HG03135 (cell line): ENCODE measurements at regions not wholly inside any gene's neighbourhood (a gene's known extent, or its start where the extent isn't known, plus 50 kb on each side); places are given as distances from the start of the nearest gene placed in this dataset.

Source experiments
- ATAC-seq: cut with Tn5 transposase; IDR thresholded peaks from one replicate; pipeline ENCODE4 v1.9.1; 2021; ENCODE audit warnings: mild to moderate bottlenecking, moderate library complexity; ENCODE audit not compliant: unreplicated experiment

GRCh38 chr22:48660790-48661740, 1166.6 kb downstream of the BRD1 start:
- ATAC-seq: no peak

GRCh38 chr22:48660104-48660789, 1167.4 kb downstream of the BRD1 start:
- no peak for ATAC-seq

- no peak for ATAC-seq
Observed at GRCh38 chr22:48659404-48659996, 1168.2 kb downstream of the BRD1 start.

- ATAC-seq: no peak
Observed at GRCh38 chr22:48658871-48659270, 1168.8 kb downstream of the BRD1 start.

DNA sequence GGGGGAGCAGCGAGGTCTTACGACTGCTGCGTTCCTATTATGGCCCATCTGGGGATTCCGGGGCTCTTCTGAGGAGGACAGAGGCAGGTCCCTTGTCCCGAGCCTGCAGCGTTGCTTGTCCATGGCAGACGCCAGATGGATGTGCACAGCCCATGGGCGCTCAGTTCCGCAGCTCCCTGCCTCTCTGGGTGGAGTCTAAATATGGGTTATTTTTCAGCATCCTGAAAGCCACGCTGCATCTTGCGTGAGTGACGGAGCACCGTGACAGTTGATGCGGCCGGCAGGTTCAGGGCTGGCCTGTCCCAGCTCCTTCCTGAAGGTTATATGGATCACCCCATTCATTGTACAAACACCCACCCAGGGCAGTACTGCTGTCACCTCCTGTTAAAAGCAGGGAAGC, 1169.4 kb downstream of the BRD1 start:
- ATAC-seq: no peak

DNA sequence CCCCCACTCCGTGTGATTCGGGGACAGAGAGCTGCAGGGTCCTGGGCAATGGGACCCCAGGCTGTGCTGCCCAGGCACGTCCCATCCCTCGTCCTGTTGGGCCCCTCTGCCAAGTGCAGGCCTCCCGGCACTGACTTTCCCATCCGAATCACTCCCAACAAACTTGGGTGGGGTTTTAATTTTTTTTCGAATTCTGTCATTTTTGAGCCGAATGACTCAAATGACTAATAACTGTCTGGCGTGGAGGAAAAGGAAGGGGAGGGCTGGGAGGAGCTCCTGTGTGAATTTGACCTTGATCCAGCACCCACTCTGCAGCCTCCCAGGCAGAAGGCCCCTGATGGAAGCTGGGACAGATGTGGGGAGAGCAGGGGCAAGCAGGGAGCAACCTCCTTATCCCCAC, 1173.2 kb downstream of the BRD1 start:
- no peak for ATAC-seq

GRCh38 chr22:48653929-48654328, 1173.7 kb downstream of the BRD1 start:
- ATAC-seq: no peak

- no peak for ATAC-seq
Observed at GRCh38 chr22:48653306-48653705, 1174.4 kb downstream of the BRD1 start.

DNA sequence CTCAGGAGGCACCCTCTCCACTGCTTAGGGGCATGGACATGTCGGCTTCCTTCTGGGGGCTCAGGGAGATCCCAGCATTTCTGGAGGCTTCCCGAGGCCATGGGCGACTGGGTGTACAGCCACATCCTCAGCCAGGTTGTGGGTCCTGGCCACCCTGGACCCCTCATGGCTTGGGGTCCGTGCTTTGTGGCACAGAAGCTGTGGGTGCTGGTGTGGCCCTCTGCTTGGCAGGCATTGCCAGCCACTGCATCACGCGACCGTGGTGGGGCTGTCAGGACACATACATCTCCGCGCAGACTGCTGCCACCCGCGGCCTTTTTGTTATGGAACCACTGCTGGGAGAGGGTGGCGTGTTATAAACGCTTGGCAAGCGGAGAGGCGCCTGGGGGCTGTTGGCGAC, 1174.9 kb downstream of the BRD1 start:
- ATAC-seq: no peak

DNA sequence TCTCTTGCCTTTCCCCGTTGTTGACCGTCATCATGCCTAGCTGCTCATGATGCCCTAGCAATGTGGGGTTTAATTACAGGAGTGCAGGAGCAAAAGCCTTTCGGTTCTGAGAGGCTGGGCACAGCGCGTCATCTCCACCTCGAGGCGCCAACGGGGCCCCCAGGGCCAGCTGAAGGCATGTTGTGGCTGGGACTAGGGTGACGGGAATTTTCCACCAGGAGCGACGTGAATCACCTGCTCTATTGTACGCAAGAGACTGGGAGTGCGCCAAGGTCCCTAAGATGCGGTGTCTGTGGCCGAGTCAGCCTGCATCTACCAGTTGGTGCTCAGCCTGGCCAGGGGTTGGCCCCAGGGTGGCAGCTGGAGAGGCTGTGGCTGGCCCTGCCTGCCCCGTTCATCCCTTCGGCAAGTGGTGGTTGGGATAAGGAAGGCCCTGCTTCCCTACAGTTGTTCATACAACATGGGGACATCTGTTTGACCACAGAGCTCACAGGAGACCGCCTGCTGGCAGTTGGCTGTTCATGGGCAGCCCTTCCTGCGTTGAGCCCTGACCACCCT, 1175.6 kb downstream of the BRD1 start:
- ATAC-seq: no peak

GRCh38 chr22:48651036-48651890, 1176.4 kb downstream of the BRD1 start:
- no peak for ATAC-seq

DNA sequence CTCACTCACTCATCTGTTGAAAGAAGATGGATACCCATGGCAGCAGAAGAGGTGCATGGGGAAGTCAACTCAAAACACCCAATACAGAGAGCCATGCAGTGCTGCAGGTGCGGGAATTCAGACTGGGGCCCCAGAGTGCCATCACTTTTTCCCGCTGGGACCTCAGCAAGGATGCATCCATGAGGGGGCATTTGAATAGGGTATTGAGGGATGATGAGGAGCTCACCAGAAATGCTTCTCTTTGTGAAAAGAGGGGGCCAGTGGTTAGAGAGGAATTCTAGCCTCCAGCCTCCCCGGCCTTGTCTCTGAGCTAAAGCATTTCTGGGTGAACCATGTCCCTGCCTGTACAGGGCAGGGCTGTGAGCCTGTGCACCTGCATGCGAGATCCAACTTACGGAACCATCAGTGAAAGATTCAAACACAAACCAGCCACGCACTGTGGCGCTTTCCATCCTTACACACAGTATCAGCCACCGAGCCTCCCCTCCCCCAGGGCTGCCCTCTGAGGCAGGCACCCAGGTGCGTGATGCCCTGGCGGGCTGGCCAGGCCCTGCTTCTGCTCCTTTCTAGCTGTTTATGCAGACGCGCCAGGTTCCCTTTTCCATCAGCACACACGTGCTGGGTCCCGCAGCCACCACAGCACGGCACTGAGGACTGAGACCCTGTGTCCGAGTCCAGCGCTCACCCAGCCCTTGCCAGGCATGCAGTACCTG, 1177.2 kb downstream of the BRD1 start:
- no peak for ATAC-seq

- no peak for ATAC-seq
Observed at GRCh38 chr22:48649466-48649865, 1178.2 kb downstream of the BRD1 start.

- ATAC-seq: no peak
Observed at GRCh38 chr22:48649031-48649430, 1178.6 kb downstream of the BRD1 start.

DNA sequence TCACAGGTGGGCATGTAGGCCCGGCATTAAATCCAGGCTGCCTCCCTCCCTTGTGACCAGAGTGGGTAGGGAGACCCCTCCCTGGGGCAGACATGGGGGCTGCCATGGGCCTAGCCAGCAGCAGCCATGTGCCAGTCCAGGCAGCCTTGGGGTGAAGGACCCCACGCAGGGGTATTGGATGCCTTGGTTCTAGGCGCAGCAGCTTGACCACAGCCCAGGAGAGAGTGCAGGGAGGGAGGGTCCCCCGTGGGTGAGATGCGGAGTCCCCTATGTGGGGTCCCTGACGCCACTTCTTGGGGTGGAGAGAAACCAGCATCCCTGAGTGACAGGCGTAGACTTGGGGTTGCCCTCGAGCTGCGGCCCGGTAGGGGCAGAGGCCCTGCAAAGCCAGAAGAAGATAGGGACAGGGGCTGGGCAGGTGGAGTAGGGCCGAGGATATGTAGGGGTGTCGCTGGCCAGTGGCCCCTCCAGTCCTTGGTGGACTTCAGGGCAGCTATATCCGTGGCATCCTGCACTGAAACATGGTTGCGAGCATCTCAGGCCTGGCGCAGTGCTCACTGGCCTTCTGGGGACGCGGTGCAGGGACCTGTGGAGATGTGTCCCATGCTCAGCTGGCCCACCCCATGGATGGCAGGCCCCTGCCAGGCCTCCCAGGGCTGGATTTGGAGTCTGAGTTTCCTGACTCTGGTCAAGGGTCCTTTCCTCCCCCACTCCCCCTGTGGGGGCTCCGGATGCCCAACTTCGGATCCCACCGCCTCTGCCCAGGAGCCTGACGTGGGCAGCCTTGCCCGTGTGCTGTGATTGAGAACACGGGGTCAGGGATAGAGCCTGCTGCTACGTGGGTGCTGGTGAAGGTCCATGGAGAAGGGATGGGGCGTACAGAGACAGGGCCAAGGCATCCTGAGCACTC, 1179.8 kb downstream of the BRD1 start:
- ATAC-seq: no peak

- no peak for ATAC-seq
Observed at GRCh38 chr22:48647051-48647450, 1180.6 kb downstream of the BRD1 start.

DNA sequence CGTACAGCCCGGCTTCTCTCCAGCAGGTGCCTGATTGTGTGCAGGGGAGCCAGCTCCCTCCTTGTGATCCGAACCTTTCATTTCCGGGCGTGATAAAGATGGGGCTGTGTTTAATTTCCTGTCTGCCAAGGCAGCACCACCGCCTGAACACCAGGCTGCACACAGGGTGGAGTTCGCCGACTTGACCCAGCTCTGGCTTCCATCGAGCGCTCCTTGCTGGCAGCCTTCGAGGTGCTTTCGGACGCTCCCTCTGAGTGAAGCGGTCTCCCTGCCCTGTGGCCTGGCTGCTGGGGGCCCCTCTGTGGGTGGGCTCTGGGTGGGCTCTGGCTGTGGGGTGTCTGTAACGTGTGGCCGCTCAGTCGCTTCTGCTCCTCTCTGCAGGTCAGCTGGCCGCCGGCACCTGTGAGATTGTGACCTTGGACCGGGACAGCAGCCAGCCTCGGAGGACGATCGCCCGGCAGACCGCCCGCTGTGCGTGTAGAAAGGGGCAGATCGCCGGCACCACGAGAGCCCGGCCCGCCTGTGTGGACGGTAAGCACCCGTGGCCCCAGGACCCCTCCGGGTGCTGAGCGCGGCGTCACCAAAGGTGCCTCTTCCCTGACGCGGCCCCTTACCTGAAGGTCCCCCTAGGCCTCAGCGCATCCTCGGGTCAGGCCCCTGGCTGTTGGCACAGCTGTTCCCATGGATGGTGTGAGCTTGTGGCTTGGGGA, 1181.3 kb downstream of the BRD1 start:
- no peak for ATAC-seq

DNA sequence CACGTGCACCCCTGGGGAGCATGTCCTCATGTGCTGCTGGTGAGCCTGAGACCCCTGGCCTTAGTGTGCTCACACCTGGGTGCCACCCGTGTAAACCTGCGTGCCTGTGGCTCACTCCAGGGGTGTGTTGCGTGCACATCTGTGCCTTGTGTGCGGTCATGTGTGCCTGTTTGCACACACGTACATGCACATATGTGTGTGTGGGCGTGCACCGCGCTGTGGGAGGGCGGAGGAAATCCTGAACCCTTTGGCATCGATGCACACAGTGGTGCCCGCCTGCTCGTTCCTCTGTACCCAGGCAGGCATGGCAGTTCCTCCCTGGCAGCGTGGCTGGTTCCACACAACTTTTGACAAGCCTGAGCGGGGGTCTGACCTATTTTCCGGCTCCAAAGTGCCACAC, 1181.9 kb downstream of the BRD1 start:
- ATAC-seq: no peak
